Right lobe of liver (tissue), 4 donors: ENCODE measurements at regions not wholly inside any gene's neighbourhood (a gene's known extent, or its start where the extent isn't known, plus 50 kb on each side); places are given as distances from the start of the nearest gene placed in this dataset.
"Not testable (repeated sequence)": the region's sequence is repeated elsewhere in the genome, so short reads cannot be mapped to it uniquely, and the experiment has no call there.

Source experiments
- CTCF ChIP-seq, 4 donors: fragments of 200-600 bp in 3 of 4; fragments of 450-650 bp in 1 of 4; IDR thresholded peaks; one replicate each; pipeline versions ENCODE4 v1.5.1 to v1.8.0; 2016 to 2022; ENCODE audit warnings: antibody characterized with exemption in 4 of 4, mild to moderate bottlenecking in 2 of 4
- POLR2A ChIP-seq: fragments of 450-650 bp; IDR thresholded peaks from one replicate; pipeline ENCODE4 v1.6.1; 2017; ENCODE audit warnings: antibody characterized with exemption, mild to moderate bottlenecking
- donor health status: DM: no; HTN: no; CAD: no.
- donor health status: DM: no; HTN: no; CAD: no.
- donor health status: DM: no; HTN: yes; CAD: no.

GRCh38 chr16:29153307-29153706 is 168.5 kb downstream of the LAT start:
- not testable (repeated sequence) for TF ChIP-seq CTCF (IDR thresholded peaks at IDR 0.05); POLR2A
